H9 (cell line): ENCODE measurements at regions not wholly inside any gene's neighbourhood (a gene's known extent, or its start where the extent isn't known, plus 50 kb on each side); places are given as distances from the start of the nearest gene placed in this dataset.

Experiments used
- DNase-seq: peaks from one replicate; pipeline ENCODE4 v3.0.0-alpha.2; 2017
- H2AFZ ChIP-seq: one replicate; pipeline ENCODE4 v1.6.1; 2013; ENCODE audit warnings: mild to moderate bottlenecking, low read length, control low read depth, moderate library complexity
- H2AK5ac ChIP-seq: 2 replicates; pipeline ENCODE4 v1.6.1; 2013; ENCODE audit warnings: low read length, control low read depth, mixed read lengths; ENCODE audit not compliant: insufficient read length
- H2BK120ac ChIP-seq: one replicate; pipeline ENCODE4 v1.6.1; 2013; ENCODE audit warnings: low read depth, mild to moderate bottlenecking, low read length, control low read depth, inconsistent platforms; ENCODE audit not compliant: poor library complexity, severe bottlenecking
- H2BK12ac ChIP-seq: 2 replicates; pipeline ENCODE4 v1.6.1; 2013; ENCODE audit warnings: low read length, control low read depth, mixed read lengths, low read depth; ENCODE audit not compliant: insufficient read length
- H2BK15ac ChIP-seq: 2 replicates; pipeline ENCODE4 v1.6.1; 2013; ENCODE audit warnings: low read depth, low read length, control low read depth
- H2BK20ac ChIP-seq: one replicate; pipeline ENCODE4 v1.6.1; 2013; ENCODE audit warnings: low read depth, mild to moderate bottlenecking, low read length, control low read depth, inconsistent platforms; ENCODE audit not compliant: poor library complexity, severe bottlenecking
- H2BK5ac ChIP-seq: 2 replicates; pipeline ENCODE4 v1.6.1; 2013; ENCODE audit warnings: low read length, control low read depth, mixed read lengths; ENCODE audit not compliant: insufficient read length
- H3K14ac ChIP-seq: 2 replicates; pipeline ENCODE4 v1.6.1; 2013; ENCODE audit warnings: low read length, control low read depth; ENCODE audit not compliant: insufficient read depth
- H3K18ac ChIP-seq: 2 replicates; pipeline ENCODE4 v1.6.1; 2013; ENCODE audit warnings: low read depth, mild to moderate bottlenecking, mixed read lengths, low read length, control low read depth; ENCODE audit not compliant: insufficient read length
- H3K23ac ChIP-seq: 2 replicates; pipeline ENCODE4 v1.6.1; 2013; ENCODE audit warnings: low read length, control low read depth, mixed read lengths, low read depth; ENCODE audit not compliant: insufficient read length
- H3K23me2 ChIP-seq: 2 replicates; pipeline ENCODE4 v1.6.1; 2013; ENCODE audit warnings: low read depth, mild to moderate bottlenecking, mixed read lengths, low read length, control low read depth; ENCODE audit not compliant: insufficient read length, poor library complexity, severe bottlenecking
- H3K27ac ChIP-seq: 2 replicates; pipeline ENCODE4 v1.5.1; 2013; ENCODE audit warnings: low read length, control low read depth, mixed read lengths, low read depth; ENCODE audit not compliant: insufficient read length
- H3K27me3 ChIP-seq: 2 replicates; pipeline ENCODE4 v1.6.1; 2013; ENCODE audit warnings: low read length, control low read depth, inconsistent platforms; ENCODE audit not compliant: insufficient read depth
- H3K4ac ChIP-seq: 2 replicates; pipeline ENCODE4 v1.6.1; 2013; ENCODE audit warnings: low read depth, mild to moderate bottlenecking, control low read depth, inconsistent platforms, low read length, moderate library complexity
- H3K4me1 ChIP-seq: 2 replicates; pipeline ENCODE4 v1.6.1; 2013; ENCODE audit warnings: low read length, control low read depth, inconsistent platforms; ENCODE audit not compliant: insufficient read depth
- H3K4me2 ChIP-seq: 2 replicates; pipeline ENCODE4 v1.6.1; 2013; ENCODE audit warnings: low read length, control low read depth, mixed read lengths; ENCODE audit not compliant: insufficient read length, insufficient read depth
- H3K56ac ChIP-seq: 2 replicates; pipeline ENCODE4 v1.6.1; 2013; ENCODE audit warnings: low read depth, mild to moderate bottlenecking, mixed read lengths, low read length, control low read depth; ENCODE audit not compliant: insufficient read length
- H3K79me1 ChIP-seq: 2 replicates; pipeline ENCODE4 v1.6.1; 2013; ENCODE audit warnings: low read depth, mild to moderate bottlenecking, moderate library complexity, low read length, control low read depth, inconsistent platforms; ENCODE audit not compliant: insufficient read depth, poor library complexity, severe bottlenecking
- H3K79me2 ChIP-seq: 2 replicates; pipeline ENCODE4 v1.6.1; 2013; ENCODE audit warnings: low read length, control low read depth, inconsistent platforms; ENCODE audit not compliant: insufficient read depth
- H3K9ac ChIP-seq: 2 replicates; pipeline ENCODE4 v1.6.1; 2013; ENCODE audit warnings: low read length, control low read depth, mixed read lengths; ENCODE audit not compliant: insufficient read length; ENCODE audit errors: extremely low read depth
- H3K9me3 ChIP-seq: one replicate; pipeline ENCODE4 v1.6.1; 2013; ENCODE audit warnings: low read depth, low read length, inconsistent platforms; ENCODE audit not compliant: control insufficient read depth
- H3T11ph ChIP-seq: one replicate; pipeline ENCODE4 v1.6.1; 2013; ENCODE audit warnings: mild to moderate bottlenecking, low read length, control low read depth, inconsistent platforms
- H4K20me1 ChIP-seq: one replicate; pipeline ENCODE4 v1.6.1; 2013; ENCODE audit not compliant: control insufficient read depth, insufficient read length, insufficient read depth
- H4K5ac ChIP-seq: 2 replicates; pipeline ENCODE4 v1.6.1; 2013; ENCODE audit warnings: low read depth, mild to moderate bottlenecking, mixed read lengths, low read length, control low read depth; ENCODE audit not compliant: insufficient read length
- H4K8ac ChIP-seq: replicated peaks from 2 replicates; pipeline ENCODE4 v1.6.1; 2013; ENCODE audit warnings: low read length, control low read depth, mixed read lengths, low read depth; ENCODE audit not compliant: insufficient read length
- H4K91ac ChIP-seq: 2 replicates; pipeline ENCODE4 v1.6.1; 2013; ENCODE audit warnings: low read depth, mild to moderate bottlenecking, moderate library complexity, mixed read lengths, low read length, control low read depth; ENCODE audit not compliant: insufficient read length
- H3K27ac Mint-ChIP-seq, 3 experiments: 2 replicates in 2 of 3; 3 replicates in 1 of 3; pipeline ENCODE4 v1.8.0; 2020 to 2021; ENCODE audit warnings: mixed read lengths in 3 of 3, mild to moderate bottlenecking in 1 of 3, moderate library complexity in 1 of 3
- H3K27me3 Mint-ChIP-seq: 2 replicates; pipeline ENCODE4 v1.8.0; 2021; ENCODE audit warnings: low read depth, mild to moderate bottlenecking, moderate library complexity, mixed read lengths
- H3K36me3 Mint-ChIP-seq, 3 experiments: 2 replicates in 2 of 3; 3 replicates in 1 of 3; pipeline ENCODE4 v1.8.0; 2020 to 2021; ENCODE audit warnings: low read depth in 3 of 3, mixed read lengths in 3 of 3; ENCODE audit not compliant: insufficient read depth in 1 of 3
- H3K4me1 Mint-ChIP-seq, 2 experiments: 2 replicates each; pipeline ENCODE4 v1.8.0; 2020; ENCODE audit warnings: mixed read lengths in 2 of 2
- H3K4me3 Mint-ChIP-seq, 2 experiments: 2 replicates in 1 of 2; 3 replicates in 1 of 2; pipeline ENCODE4 v1.8.0; 2020 to 2021; ENCODE audit warnings: mild to moderate bottlenecking in 2 of 2, mixed read lengths in 2 of 2, moderate library complexity in 1 of 2
- H3K9me3 Mint-ChIP-seq, 2 experiments: 2 replicates in 1 of 2; 3 replicates in 1 of 2; pipeline ENCODE4 v1.8.0; 2020; ENCODE audit warnings: mild to moderate bottlenecking in 2 of 2, mixed read lengths in 2 of 2, moderate library complexity in 1 of 2
- WGBS: extraction: QIAGEN DNeasy Blood & Tissue Kit; methylation state at CpG from one replicate; pipeline ENCODE4 v1.1.7; 2013; ENCODE audit warnings: missing lambda C conversion rate, low lambda C conversion rate, mixed read lengths; ENCODE audit not compliant: insufficient read length; ENCODE audit errors: extremely low coverage; 5-methylcytosine and 5-hydroxymethylcytosine counted together
- TF ChIP-seq, protein P1 (sequence below): fragments of 200-600 bp; sonication (generic); conservative IDR thresholded peaks from 3 replicates; pipeline ENCODE4 v1.8.0; 2021; ENCODE audit warnings: antibody characterized with exemption, mild to moderate bottlenecking

DNA sequence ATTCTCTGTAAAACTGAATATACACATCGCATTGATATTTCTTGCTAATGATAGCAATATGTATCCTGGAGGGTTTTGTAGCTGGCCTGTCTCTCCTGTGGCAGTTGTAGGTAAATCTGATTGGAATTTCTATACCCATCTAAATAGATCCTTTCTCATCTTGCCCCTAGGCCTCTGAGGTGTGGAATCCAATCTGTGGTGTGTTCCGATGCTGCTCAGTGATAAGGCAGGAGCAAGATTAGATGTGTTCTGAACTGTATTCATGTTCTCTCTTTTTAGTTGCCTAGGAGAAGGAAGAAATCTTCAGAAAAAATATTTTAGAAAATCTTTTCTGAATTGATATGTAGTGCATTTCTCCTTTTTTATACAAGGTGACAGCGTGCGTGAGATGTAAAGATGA is 507.5 kb downstream of the NR2F1-AS1 start:
- no peaks in the 10 kb centered on the region for H3K9me3 Mint-ChIP-seq
- WGBS = no CpG with 5 or more reads among the region's 4 CpGs
- no peaks in the 10 kb centered on the region for H3K27me3 Mint-ChIP-seq
- Histone ChIP-seq H4K91ac (no peak overlapping the region), H2BK12ac (no peak overlapping the region), H3K23me2 (no peaks in the 10 kb centered on the region), H3K9me3 (no peaks in the 10 kb centered on the region), H3K9ac (no peak overlapping the region), H2BK120ac (no peak overlapping the region), H3K18ac (no peak overlapping the region), H2BK5ac (no peak overlapping the region), H3T11ph (no peak overlapping the region), H3K56ac (no peak overlapping the region), H3K27me3 (no peaks in the 10 kb centered on the region), H4K5ac (no peak overlapping the region), H4K8ac (no peak overlapping the region), H3K14ac (no peak overlapping the region), H3K23ac (no peak overlapping the region), H3K4me2 (no peak overlapping the region), H3K4ac (no peak overlapping the region), H2BK20ac (no peak overlapping the region), H3K27ac (no peak overlapping the region), H2AK5ac (no peak overlapping the region), H4K20me1 (no peaks in the 10 kb centered on the region), H3K79me2 (no peaks in the 10 kb centered on the region), H3K4me1 (no peaks in the 10 kb centered on the region), H3K79me1 (no peaks in the 10 kb centered on the region), H2AFZ (no peak overlapping the region), H2BK15ac (no peak overlapping the region)
- H3K4me3 Mint-ChIP-seq = no peak overlapping the region
- peaks cover 0 to 3% of the 10 kb centered on the region in 2 experiments; a peak in 1 of 4 replicates for H3K4me1 Mint-ChIP-seq
- no peaks in the 10 kb centered on the region for H3K36me3 Mint-ChIP-seq
- H3K27ac Mint-ChIP-seq = no peak overlapping the region
- DNase-seq = no peak
- TF ChIP-seq, protein P1, sequence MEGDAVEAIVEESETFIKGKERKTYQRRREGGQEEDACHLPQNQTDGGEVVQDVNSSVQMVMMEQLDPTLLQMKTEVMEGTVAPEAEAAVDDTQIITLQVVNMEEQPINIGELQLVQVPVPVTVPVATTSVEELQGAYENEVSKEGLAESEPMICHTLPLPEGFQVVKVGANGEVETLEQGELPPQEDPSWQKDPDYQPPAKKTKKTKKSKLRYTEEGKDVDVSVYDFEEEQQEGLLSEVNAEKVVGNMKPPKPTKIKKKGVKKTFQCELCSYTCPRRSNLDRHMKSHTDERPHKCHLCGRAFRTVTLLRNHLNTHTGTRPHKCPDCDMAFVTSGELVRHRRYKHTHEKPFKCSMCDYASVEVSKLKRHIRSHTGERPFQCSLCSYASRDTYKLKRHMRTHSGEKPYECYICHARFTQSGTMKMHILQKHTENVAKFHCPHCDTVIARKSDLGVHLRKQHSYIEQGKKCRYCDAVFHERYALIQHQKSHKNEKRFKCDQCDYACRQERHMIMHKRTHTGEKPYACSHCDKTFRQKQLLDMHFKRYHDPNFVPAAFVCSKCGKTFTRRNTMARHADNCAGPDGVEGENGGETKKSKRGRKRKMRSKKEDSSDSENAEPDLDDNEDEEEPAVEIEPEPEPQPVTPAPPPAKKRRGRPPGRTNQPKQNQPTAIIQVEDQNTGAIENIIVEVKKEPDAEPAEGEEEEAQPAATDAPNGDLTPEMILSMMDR = no peak
